Pulmonary artery endothelial cell (primary cell): ENCODE measurements at regions not wholly inside any gene's neighbourhood (a gene's known extent, or its start where the extent isn't known, plus 50 kb on each side); places are given as distances from the start of the nearest gene placed in this dataset.

ENCODE experiments used
- DNase-seq: peaks from one replicate; pipeline ENCODE4 v3.0.0-alpha.2; 2011; ENCODE audit warnings: low read depth, low spot score

- no peak for DNase-seq
These were observed 577.4 kb downstream of the CPS1 start for GRCh38 chr2:211133766-211134165.

- DNase-seq = no peak
These were observed 582.2 kb downstream of the CPS1 start for GRCh38 chr2:211138551-211138950.

GRCh38 chr2:211141646-211142045 is 585.2 kb downstream of the CPS1 start:
- DNase-seq = no peak

GRCh38 chr2:211144078-211144477 is 587.7 kb downstream of the CPS1 start:
- no peak for DNase-seq

DNA sequence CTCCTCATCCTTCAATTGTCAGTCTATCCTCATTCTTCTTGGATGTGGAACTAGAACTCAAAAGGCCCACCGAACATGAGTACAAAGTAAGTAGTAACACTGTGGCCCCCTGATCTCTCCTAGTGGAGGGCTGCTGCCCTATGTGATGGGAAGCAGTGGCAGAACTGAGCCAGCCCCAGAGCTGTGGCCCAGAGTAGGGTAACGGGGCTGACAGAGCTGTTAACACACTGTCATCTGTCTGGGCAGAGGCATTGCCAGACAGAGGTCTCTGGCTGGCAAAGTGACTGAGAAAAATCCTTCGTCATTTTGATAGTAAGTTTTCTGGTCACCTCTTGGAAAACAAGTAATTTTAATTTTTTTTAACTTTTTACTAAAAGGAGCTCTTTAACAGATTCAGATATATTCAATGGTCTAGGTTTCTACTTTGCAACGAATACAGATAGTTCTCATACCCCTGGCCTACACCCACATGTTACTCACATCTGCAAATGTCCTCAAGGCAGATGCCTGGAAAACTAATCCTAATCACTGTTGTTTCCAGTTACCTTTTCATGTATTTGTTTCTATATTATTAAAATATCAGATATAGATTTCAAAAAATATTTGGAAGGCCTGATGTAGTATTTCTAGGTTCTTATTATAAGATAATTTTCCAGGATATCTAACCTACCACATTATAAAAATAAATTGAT is 588.7 kb downstream of the CPS1 start:
- no peak for DNase-seq

GRCh38 chr2:211149731-211150130 is 593.3 kb downstream of the CPS1 start:
- no peak for DNase-seq

DNA sequence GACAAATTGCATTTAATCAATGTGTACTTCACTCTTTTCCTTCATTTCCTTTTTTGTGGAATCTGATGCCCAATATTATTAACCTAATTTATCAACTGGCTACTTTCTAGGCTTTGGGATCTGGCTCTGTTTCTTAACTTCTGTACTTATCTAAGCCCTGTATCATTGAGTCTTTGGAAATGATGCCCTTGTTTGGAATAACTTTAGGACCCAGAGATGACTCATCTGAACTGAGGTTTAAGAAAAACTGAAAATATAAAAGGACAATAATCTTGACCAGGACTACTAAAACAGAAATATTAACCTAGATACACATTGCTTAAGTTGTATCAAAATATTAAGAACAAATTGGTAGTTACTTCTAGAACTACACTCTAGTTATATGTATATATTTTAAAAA is 600.8 kb downstream of the CPS1 start:
- DNase-seq = no peak

GRCh38 chr2:211157856-211158463 is 601.6 kb downstream of the CPS1 start:
- peak; percentile 19 for DNase-seq

GRCh38 chr2:211159972-211160371 is 603.6 kb downstream of the CPS1 start:
- DNase-seq = no peak

GRCh38 chr2:211161236-211161635 is 604.8 kb downstream of the CPS1 start:
- DNase-seq = no peak

- DNase-seq = no peak
These were observed 606.5 kb downstream of the CPS1 start for GRCh38 chr2:211162911-211163310.

DNA sequence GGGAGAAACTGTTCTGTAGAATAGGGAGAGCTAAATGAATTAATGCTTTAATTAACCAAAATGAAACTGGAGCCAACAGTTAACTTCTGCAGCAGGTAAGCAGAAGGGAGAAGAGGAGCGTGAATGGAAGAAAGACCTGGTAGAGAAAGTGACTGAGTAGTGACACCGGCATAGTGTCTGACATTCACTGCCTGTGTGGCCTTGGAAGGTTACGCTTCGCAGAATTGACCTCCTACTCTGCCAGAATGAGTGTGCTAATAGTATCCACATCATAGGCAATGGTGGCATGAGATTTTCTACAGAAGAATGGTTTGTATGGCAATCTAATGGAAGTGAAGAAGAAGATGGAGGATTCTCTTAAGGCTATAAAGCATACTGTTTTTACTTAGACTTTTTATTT is 614.4 kb downstream of the CPS1 start:
- DNase-seq = no peak

DNA sequence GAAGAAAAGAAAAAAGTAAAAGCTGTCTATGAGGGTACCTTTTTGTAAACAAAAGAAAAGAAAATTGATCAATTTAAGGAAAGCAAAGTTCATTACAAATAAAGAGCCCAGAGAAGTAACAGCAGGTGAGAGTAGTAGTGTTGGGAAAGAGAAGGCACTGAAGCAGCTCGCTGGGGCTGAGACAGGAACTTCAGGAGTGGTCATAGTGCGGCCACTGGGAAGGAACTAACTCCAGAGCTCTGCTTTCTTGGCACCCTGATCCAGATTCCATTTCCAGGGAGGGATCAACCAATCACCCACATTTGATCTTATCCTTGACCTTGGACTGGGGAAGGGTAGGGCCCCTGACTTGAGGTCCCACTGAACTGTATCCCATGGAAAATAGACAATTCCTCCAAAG is 617.6 kb downstream of the CPS1 start:
- no peak for DNase-seq

- no peak for DNase-seq
These were observed 618.2 kb downstream of the CPS1 start for GRCh38 chr2:211174631-211175030.

GRCh38 chr2:211175956-211176355 is 619.6 kb downstream of the CPS1 start:
- no peak for DNase-seq

GRCh38 chr2:211176514-211177141 is 620.2 kb downstream of the CPS1 start:
- no peak for DNase-seq

DNA sequence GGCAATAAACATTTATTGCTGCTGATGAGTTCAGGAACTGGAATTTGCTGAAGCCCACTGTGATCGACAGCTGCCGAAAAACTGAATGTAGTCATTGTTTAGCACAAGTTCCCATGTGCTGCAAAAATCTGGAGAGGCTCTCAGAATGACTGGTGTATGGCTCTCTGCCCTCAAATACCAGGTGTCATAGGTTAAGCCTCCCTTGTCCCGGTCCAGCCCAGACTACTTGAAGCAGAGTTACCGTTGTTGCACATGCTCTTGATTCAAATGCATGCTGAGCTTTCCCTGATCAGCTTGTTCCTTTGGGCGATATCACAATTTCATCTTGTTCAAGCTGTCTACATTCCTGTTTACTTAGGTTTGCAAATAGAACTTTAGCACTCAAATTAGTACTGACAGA is 625.2 kb downstream of the CPS1 start:
- DNase-seq = no peak

DNA sequence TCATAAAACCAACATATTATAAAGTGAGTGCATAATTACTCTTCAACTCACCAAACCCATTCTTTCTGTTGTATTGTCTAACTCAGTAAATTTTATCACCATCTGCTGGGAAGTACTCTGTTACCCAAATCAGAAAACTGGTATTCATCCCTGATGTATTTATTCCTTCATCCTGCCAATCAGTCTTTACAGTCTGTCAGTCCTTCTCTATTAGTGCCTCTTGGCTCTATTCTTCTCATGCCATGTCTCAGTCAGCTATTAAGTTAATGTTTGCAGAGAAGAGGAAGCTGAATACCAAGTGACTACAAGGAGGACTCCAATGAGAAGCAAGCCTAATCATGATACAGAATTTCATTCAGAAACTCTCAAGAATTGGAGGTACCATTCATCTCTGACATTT is 631.2 kb downstream of the CPS1 start:
- DNase-seq = no peak

- DNase-seq = no peak
These were observed 647.6 kb downstream of the CPS1 start for GRCh38 chr2:211203986-211204385.

- no peak for DNase-seq
These were observed 648.1 kb downstream of the CPS1 start for GRCh38 chr2:211204456-211204855.

DNA sequence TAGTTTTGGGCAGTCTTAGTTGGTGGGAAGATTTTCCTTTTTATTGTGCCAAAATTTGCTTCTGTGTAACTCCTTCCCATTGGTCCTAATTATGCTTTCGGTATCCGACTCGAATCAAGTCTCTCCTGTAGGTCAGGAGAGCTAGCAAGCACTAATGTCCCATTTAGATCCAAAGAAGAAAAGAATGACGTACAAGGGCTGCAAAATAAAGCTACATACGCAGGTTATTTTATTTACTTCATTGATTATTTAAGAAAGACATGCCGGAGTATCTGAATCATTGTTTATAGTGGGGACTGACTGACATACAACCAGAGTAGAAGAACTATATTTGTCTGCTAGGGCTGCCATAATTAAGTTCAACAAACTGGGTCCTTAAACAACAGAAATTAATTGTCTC is 648.5 kb downstream of the CPS1 start:
- no peak for DNase-seq

- no peak for DNase-seq
These were observed 649.0 kb downstream of the CPS1 start for GRCh38 chr2:211205358-211205757.

GRCh38 chr2:211205836-211206235 is 649.4 kb downstream of the CPS1 start:
- DNase-seq = no peak
